Endodermal cell (in vitro differentiated cells): ENCODE measurements at regions not wholly inside any gene's neighbourhood (a gene's known extent, or its start where the extent isn't known, plus 50 kb on each side); places are given as distances from the start of the nearest gene placed in this dataset.

ENCODE experiments used
- DNase-seq: peaks from one replicate; pipeline ENCODE4 v3.0.0-alpha.2; 2017
- H3K27ac ChIP-seq: 2 replicates; pipeline ENCODE4 v1.5.1; 2013; ENCODE audit warnings: mild to moderate bottlenecking, low read depth, low read length, moderate library complexity
- H3K27me3 ChIP-seq: 2 replicates; pipeline ENCODE4 v1.6.1; 2013; ENCODE audit warnings: mild to moderate bottlenecking, low read length, moderate library complexity; ENCODE audit not compliant: insufficient read depth, control insufficient read depth, poor library complexity, severe bottlenecking
- H3K36me3 ChIP-seq: 2 replicates; pipeline ENCODE4 v1.7.0; 2013; ENCODE audit warnings: mild to moderate bottlenecking, low read length, moderate library complexity; ENCODE audit not compliant: control insufficient read depth, insufficient read depth
- H3K4me1 ChIP-seq: one replicate; pipeline ENCODE4 v1.7.0; 2013; ENCODE audit warnings: low read length; ENCODE audit not compliant: control insufficient read depth, insufficient read depth
- H3K4me3 ChIP-seq: 2 replicates; pipeline ENCODE4 v1.5.1; 2013; ENCODE audit warnings: mild to moderate bottlenecking, low read length, moderate library complexity
- H3K9ac ChIP-seq: 2 replicates; pipeline ENCODE4 v1.6.1; 2013; ENCODE audit warnings: mild to moderate bottlenecking, low read length, moderate library complexity; ENCODE audit not compliant: poor library complexity, severe bottlenecking; ENCODE audit errors: extremely low read depth
- H3K9me3 ChIP-seq: 2 replicates; pipeline ENCODE4 v1.6.1; 2013; ENCODE audit warnings: mild to moderate bottlenecking, low read length, moderate library complexity; ENCODE audit not compliant: control insufficient read depth
- H3K27ac Mint-ChIP-seq: 2 replicates; pipeline ENCODE4 v1.8.0; 2020; ENCODE audit warnings: mixed read lengths
- H3K27me3 Mint-ChIP-seq: 2 replicates; pipeline ENCODE4 v1.8.0; 2021; ENCODE audit warnings: mild to moderate bottlenecking, mixed read lengths; ENCODE audit not compliant: insufficient read depth
- H3K36me3 Mint-ChIP-seq: 2 replicates; pipeline ENCODE4 v1.8.0; 2020; ENCODE audit warnings: low read depth, mixed read lengths
- H3K4me1 Mint-ChIP-seq: 2 replicates; pipeline ENCODE4 v1.8.0; 2020; ENCODE audit warnings: mixed read lengths
- H3K4me3 Mint-ChIP-seq: 2 replicates; pipeline ENCODE4 v1.8.0; 2020; ENCODE audit warnings: mild to moderate bottlenecking, moderate library complexity, mixed read lengths
- H3K9me3 Mint-ChIP-seq: 2 replicates; pipeline ENCODE4 v1.8.0; 2020; ENCODE audit warnings: mild to moderate bottlenecking, mixed read lengths
- CTCF ChIP-seq: fragments of 200-600 bp; sonication (generic); conservative IDR thresholded peaks from 2 replicates; pipeline ENCODE4 v1.5.0; 2021; ENCODE audit warnings: antibody characterized with exemption, mild to moderate bottlenecking
- WGBS, 2 experiments: methylation state at CpG; one replicate each; pipeline versions ENCODE4 v1.1.5 to v1.1.7; 2013; ENCODE audit warnings: missing lambda C conversion rate in 2 of 2, mixed read lengths in 1 of 2; ENCODE audit not compliant: insufficient coverage in 1 of 2, insufficient read length in 1 of 2; 5-methylcytosine and 5-hydroxymethylcytosine counted together

GRCh38 chrX:140572724-140573123, 67.9 kb upstream of the SOX3 start:
- no peaks in the 10 kb centered on the region for H3K4me1 ChIP-seq
- 0% methylated on average over 1 of the region's 1 CpG; no CpG with 5 or more reads in 1 of the 2 experiments for WGBS, 2 experiments

GRCh38 chrX:140563893-140564292, 59.0 kb upstream of the SOX3 start:
- Histone ChIP-seq H3K4me3 (no peak overlapping the region), H3K9me3 (peaks cover 4% of the 10 kb centered on the region), H3K36me3 (no peaks in the 10 kb centered on the region), H3K9ac (no peak overlapping the region), H3K4me1 (no peaks in the 10 kb centered on the region), H3K27ac (no peak overlapping the region), H3K27me3 (no peaks in the 10 kb centered on the region)
- Mint-ChIP-seq H3K36me3 (no peaks in the 10 kb centered on the region), H3K27ac (no peak overlapping the region), H3K4me3 (no peak overlapping the region), H3K4me1 (no peaks in the 10 kb centered on the region), H3K9me3 (peaks cover 26% of the 10 kb centered on the region), H3K27me3 (peaks cover 29% of the 10 kb centered on the region)
- 100% methylated on average over 1 of the region's 1 CpG for WGBS, 2 experiments
- TF ChIP-seq CTCF: no peak
- no peak for DNase-seq

More at GRCh38 chrX:140572724-140573123, 67.9 kb upstream of the SOX3 start:
- H3K36me3 ChIP-seq: no peaks in the 10 kb centered on the region
- Mint-ChIP-seq H3K4me1 (peaks cover 2% of the 10 kb centered on the region), H3K27ac (no peak overlapping the region), H3K27me3 (peaks cover 13% of the 10 kb centered on the region), H3K36me3 (no peaks in the 10 kb centered on the region), H3K4me3 (no peak overlapping the region), H3K9me3 (peaks cover 3% of the 10 kb centered on the region)
- no peak overlapping the region for H3K4me3 ChIP-seq
- H3K9ac ChIP-seq: no peak overlapping the region
- peak; percentile 85 for DNase-seq
- H3K9me3 ChIP-seq: no peaks in the 10 kb centered on the region
- H3K27me3 ChIP-seq: no peaks in the 10 kb centered on the region
- no peak overlapping the region for H3K27ac ChIP-seq
- TF ChIP-seq CTCF: peak; percentile 92
